CD14-positive monocyte (primary cell): ENCODE measurements at regions not wholly inside any gene's neighbourhood (a gene's known extent, or its start where the extent isn't known, plus 50 kb on each side); places are given as distances from the start of the nearest gene placed in this dataset.

ENCODE experiments used
- DNase-seq, 3 donors: peaks; one replicate each; pipeline ENCODE4 v3.0.0-alpha.2; 2011 to 2022
- H2AFZ ChIP-seq: 2 replicates; pipeline ENCODE4 v1.6.0; 2012; ENCODE audit warnings: mild to moderate bottlenecking, low read depth, low read length, inconsistent platforms; ENCODE audit not compliant: insufficient read depth, poor library complexity, severe bottlenecking
- H3K27ac ChIP-seq, 2 donors: 1 replicate in 1 of 2; 2 replicates in 1 of 2; pipeline ENCODE4 v1.5.1; 2012 to 2013; ENCODE audit warnings: low read length in 2 of 2, control low read depth in 1 of 2, inconsistent platforms in 1 of 2, low read depth in 1 of 2, mild to moderate bottlenecking in 1 of 2
- H3K27me3 ChIP-seq, 2 donors: one replicate each; pipeline versions ENCODE4 v1.6.0 to v1.6.1; 2011 to 2013; ENCODE audit warnings: low read length in 2 of 2; ENCODE audit not compliant: control insufficient read depth in 2 of 2, insufficient read depth in 2 of 2
- H3K36me3 ChIP-seq, 2 donors: replicated peaks in 1 of 2; 1 replicate in 1 of 2; 2 replicates in 1 of 2; pipeline versions ENCODE4 v1.5.1 to v1.6.1; 2012 to 2013; ENCODE audit warnings: low read length in 2 of 2, control low read depth in 1 of 2, inconsistent platforms in 1 of 2, mild to moderate bottlenecking in 1 of 2; ENCODE audit not compliant: insufficient read depth in 2 of 2, control insufficient read depth in 1 of 2
- H3K4me1 ChIP-seq, 2 donors: 1 replicate in 1 of 2; 2 replicates in 1 of 2; pipeline versions ENCODE4 v1.5.1 to v1.6.1; 2012 to 2013; ENCODE audit warnings: low read length in 2 of 2, control low read depth in 1 of 2, inconsistent platforms in 1 of 2, mild to moderate bottlenecking in 1 of 2, moderate library complexity in 1 of 2; ENCODE audit not compliant: insufficient read depth in 2 of 2, control insufficient read depth in 1 of 2
- H3K4me2 ChIP-seq: replicated peaks from 2 replicates; pipeline ENCODE3; 2012; ENCODE audit warnings: low read length, moderate library complexity, mild to moderate bottlenecking; ENCODE audit not compliant: poor library complexity, severe bottlenecking; ENCODE audit errors: extremely low read depth
- H3K4me3 ChIP-seq, 3 experiments: fragments of 200-600 bp in 1 of 3; sonication (generic) in 1 of 3; replicated peaks in 1 of 3; 1 replicate in 2 of 3; 2 replicates in 1 of 3; pipeline ENCODE4 v1.5.1; 2011 to 2013; ENCODE audit warnings: low read length in 3 of 3, mild to moderate bottlenecking in 3 of 3, control low read depth in 2 of 3, low read depth in 2 of 3, inconsistent platforms in 1 of 3, moderate library complexity in 1 of 3
- H3K79me2 ChIP-seq: 2 replicates; pipeline ENCODE4 v1.6.0; 2012; ENCODE audit warnings: mild to moderate bottlenecking, control low read depth, inconsistent platforms, low read length, moderate library complexity; ENCODE audit not compliant: insufficient read depth
- H3K9ac ChIP-seq: 2 replicates; pipeline ENCODE4 v1.6.0; 2017; ENCODE audit warnings: low read length, mild to moderate bottlenecking; ENCODE audit not compliant: insufficient read depth, poor library complexity, severe bottlenecking
- H3K9me3 ChIP-seq, 2 donors: replicated peaks in 1 of 2; 1 replicate in 1 of 2; 2 replicates in 1 of 2; pipeline versions ENCODE4 v1.5.1 to v1.6.1; 2012 to 2013; ENCODE audit warnings: low read length in 2 of 2, control low read depth in 1 of 2; ENCODE audit not compliant: control insufficient read depth in 1 of 2, insufficient read depth in 1 of 2
- H4K20me1 ChIP-seq: 2 replicates; pipeline ENCODE4 v1.6.0; 2012; ENCODE audit warnings: mild to moderate bottlenecking, low read length, control low read depth, moderate library complexity; ENCODE audit not compliant: insufficient read depth
- H3K27ac Mint-ChIP-seq, 7 donors: one replicate each; pipeline ENCODE4 v1.8.0; 2020; ENCODE audit warnings: mild to moderate bottlenecking in 7 of 7, mixed read lengths in 7 of 7, moderate library complexity in 6 of 7, inconsistent platforms in 2 of 7
- H3K27me3 Mint-ChIP-seq, 3 donors: one replicate each; pipeline ENCODE4 v1.8.0; 2021 to 2022; ENCODE audit warnings: low read depth in 3 of 3, mild to moderate bottlenecking in 3 of 3, mixed read lengths in 3 of 3, moderate library complexity in 3 of 3, inconsistent platforms in 1 of 3
- H3K36me3 Mint-ChIP-seq, 2 donors: one replicate each; pipeline ENCODE4 v1.8.0; 2020; ENCODE audit warnings: mixed read lengths in 2 of 2, inconsistent platforms in 1 of 2, mild to moderate bottlenecking in 1 of 2
- H3K4me1 Mint-ChIP-seq: one replicate; pipeline ENCODE4 v1.8.0; 2020; ENCODE audit warnings: mild to moderate bottlenecking, mixed read lengths
- H3K4me3 Mint-ChIP-seq, 2 donors: one replicate each; pipeline ENCODE4 v1.8.0; 2020; ENCODE audit warnings: mild to moderate bottlenecking in 2 of 2, mixed read lengths in 2 of 2, moderate library complexity in 1 of 2
- H3K9me3 Mint-ChIP-seq, 7 donors: one replicate each; pipeline ENCODE4 v1.8.0; 2020 to 2022; ENCODE audit warnings: mixed read lengths in 7 of 7, mild to moderate bottlenecking in 6 of 7, moderate library complexity in 6 of 7, inconsistent platforms in 2 of 7
- CTCF ChIP-seq: fragments of 200-600 bp; IDR thresholded peaks from one replicate; pipeline ENCODE4 v1.8.0; 2022; ENCODE audit warnings: antibody characterized with exemption, mild to moderate bottlenecking
- WGBS: methylation state at CpG from one replicate; pipeline ENCODE4 v1.1.5; 2013; ENCODE audit warnings: missing lambda C conversion rate; ENCODE audit not compliant: insufficient coverage; 5-methylcytosine and 5-hydroxymethylcytosine counted together
- intact Hi-C, 2 donors: fragments of 100-400 bp; cut with micrococcal nuclease; formaldehyde crosslinking; loops; one replicate each; pipeline versions ENCODE4 v1.15.0 to v1.15.1; 2023

GRCh38 chr10:59456199-59456598 lies 93.8 kb upstream of the FAM13C start:
- Histone ChIP-seq H2AFZ (no peak overlapping the region), H3K9me3 (no peaks in the 10 kb centered on the region), H3K27me3 (no peaks in the 10 kb centered on the region), H3K9ac (no peak overlapping the region), H3K36me3 (no peaks in the 10 kb centered on the region), H3K27ac (no peak overlapping the region), H4K20me1 (no peaks in the 10 kb centered on the region), H3K79me2 (no peaks in the 10 kb centered on the region), H3K4me1 (no peaks in the 10 kb centered on the region), H3K4me2 (no peak overlapping the region), H3K4me3 (no peak overlapping the region)
- Mint-ChIP-seq H3K27ac (no peak overlapping the region), H3K4me3 (no peak overlapping the region), H3K36me3 (no peaks in the 10 kb centered on the region), H3K27me3 (peaks cover 0 to 6% (median 4%) of the 10 kb centered on the region in 3 donors), H3K9me3 (peaks cover 0 to 2% (median 0%) of the 10 kb centered on the region in 7 donors), H3K4me1 (no peaks in the 10 kb centered on the region)
- no peak for DNase-seq
- WGBS, result no CpG with 5 or more reads among the region's 2 CpGs
- no peak for TF ChIP-seq CTCF
- intact Hi-C loops, result no loop called here

GRCh38 chr10:59454171-59454919 lies 92.0 kb upstream of the FAM13C start:
- H3K4me2 ChIP-seq, result no peak overlapping the region
- no peaks in the 10 kb centered on the region for H3K4me1 ChIP-seq
- no peak overlapping the region for H2AFZ ChIP-seq
- WGBS, result no CpG with 5 or more reads among the region's 5 CpGs
- Mint-ChIP-seq H3K36me3 (no peaks in the 10 kb centered on the region), H3K4me3 (no peak overlapping the region), H3K9me3 (peaks cover 0 to 4% (median 4%) of the 10 kb centered on the region in 7 donors), H3K27ac (no peak overlapping the region), H3K27me3 (peaks cover 0 to 6% (median 4%) of the 10 kb centered on the region in 3 donors), H3K4me1 (no peaks in the 10 kb centered on the region)
- no peak for DNase-seq
- H3K4me3 ChIP-seq, result no peak overlapping the region
- no peak overlapping the region for H3K27ac ChIP-seq
- H3K9me3 ChIP-seq, result no peaks in the 10 kb centered on the region
- no peaks in the 10 kb centered on the region for H3K27me3 ChIP-seq
- no peaks in the 10 kb centered on the region for H3K79me2 ChIP-seq
- no peaks in the 10 kb centered on the region for H4K20me1 ChIP-seq
- intact Hi-C loops, result no loop called here
- TF ChIP-seq CTCF, result no peak
- no peaks in the 10 kb centered on the region for H3K36me3 ChIP-seq
- no peak overlapping the region for H3K9ac ChIP-seq
